GM23338 (cell line): ENCODE measurements at regions not wholly inside any gene's neighbourhood (a gene's known extent, or its start where the extent isn't known, plus 50 kb on each side); places are given as distances from the start of the nearest gene placed in this dataset.

Source experiments
- ATAC-seq: fragments of 200-7000 bp; cut with Tn5 transposase; 3 replicates; pipeline ENCODE4 v1.9.1; 2020
- DNase-seq: peaks from one replicate; pipeline ENCODE4 v3.0.0-alpha.2; 2015; ENCODE audit warnings: low spot score
- H2AFZ ChIP-seq: fragments of 200-600 bp; sonication (generic); 2 replicates; pipeline ENCODE4 v1.8.0; 2016; ENCODE audit warnings: antibody characterized with exemption, mild to moderate bottlenecking, moderate library complexity
- H3F3A ChIP-seq: fragments of 200-600 bp; sonication (generic); replicated peaks from 2 replicates; pipeline ENCODE4 v1.8.0; 2017; ENCODE audit warnings: antibody characterized with exemption, mixed run types, low read depth
- H3K27ac ChIP-seq: fragments of 200-600 bp; sonication (generic); 2 replicates; pipeline ENCODE4 v1.6.1; 2016; ENCODE audit warnings: low read depth
- H3K27me3 ChIP-seq: fragments of 200-600 bp; sonication (generic); 2 replicates; pipeline ENCODE4 v1.8.0; 2016; ENCODE audit warnings: mild to moderate bottlenecking, mixed run types, moderate library complexity; ENCODE audit not compliant: insufficient read depth
- H3K36me3 ChIP-seq: fragments of 200-600 bp; sonication (generic); 2 replicates; pipeline ENCODE4 v1.8.0; 2016; ENCODE audit warnings: mild to moderate bottlenecking; ENCODE audit not compliant: insufficient read depth
- H3K4me1 ChIP-seq: fragments of 200-600 bp; sonication (generic); 2 replicates; pipeline ENCODE4 v1.8.0; 2016; ENCODE audit warnings: mild to moderate bottlenecking, moderate library complexity; ENCODE audit not compliant: insufficient read depth
- H3K4me2 ChIP-seq: fragments of 200-600 bp; sonication (generic); 2 replicates; pipeline ENCODE4 v1.7.1; 2017; ENCODE audit warnings: mixed run types
- H3K4me3 ChIP-seq: fragments of 200-600 bp; sonication (generic); 2 replicates; pipeline ENCODE4 v1.6.1; 2016; ENCODE audit warnings: mixed run types
- H3K79me2 ChIP-seq: fragments of 200-600 bp; sonication (generic); replicated peaks from 2 replicates; pipeline ENCODE4 v1.8.0; 2017; ENCODE audit warnings: mild to moderate bottlenecking; ENCODE audit not compliant: insufficient read depth
- H3K9me2 ChIP-seq: fragments of 200-600 bp; sonication (generic); 2 replicates; pipeline ENCODE4 v1.8.0; 2017; ENCODE audit not compliant: insufficient read depth
- H4K20me1 ChIP-seq: fragments of 200-600 bp; sonication (generic); replicated peaks from 2 replicates; pipeline ENCODE4 v1.8.0; 2017; ENCODE audit warnings: mild to moderate bottlenecking; ENCODE audit not compliant: insufficient read depth
- H3K27ac Mint-ChIP-seq: 2 replicates; pipeline ENCODE4 v1.8.0; 2020; ENCODE audit warnings: inconsistent platforms, mild to moderate bottlenecking, moderate library complexity, mixed read lengths
- H3K27me3 Mint-ChIP-seq: 3 replicates; pipeline ENCODE4 v1.8.0; 2022; ENCODE audit warnings: low read depth, mild to moderate bottlenecking, moderate library complexity, mixed read lengths, inconsistent platforms; ENCODE audit not compliant: insufficient read depth, poor library complexity
- H3K36me3 Mint-ChIP-seq: 3 replicates; pipeline ENCODE4 v1.8.0; 2021; ENCODE audit warnings: low read depth, mild to moderate bottlenecking, inconsistent platforms, moderate library complexity, mixed read lengths
- H3K4me1 Mint-ChIP-seq: 3 replicates; pipeline ENCODE4 v1.8.0; 2020; ENCODE audit warnings: mild to moderate bottlenecking, inconsistent platforms, mixed read lengths
- H3K4me3 Mint-ChIP-seq: 3 replicates; pipeline ENCODE4 v1.8.0; 2021; ENCODE audit warnings: moderate library complexity, mild to moderate bottlenecking, inconsistent platforms, mixed read lengths
- H3K9me3 Mint-ChIP-seq: 3 replicates; pipeline ENCODE4 v1.8.0; 2020; ENCODE audit warnings: moderate library complexity, mild to moderate bottlenecking, inconsistent platforms, mixed read lengths
- EZH2 ChIP-seq: fragments of 200-600 bp; sonication (generic); IDR thresholded peaks from one replicate; pipeline ENCODE4 v1.8.0; 2017; ENCODE audit warnings: antibody characterized with exemption, mild to moderate bottlenecking, low read depth; ENCODE audit not compliant: unreplicated experiment
- EZH2phosphoT487 ChIP-seq: fragments of 200-600 bp; sonication (generic); IDR thresholded peaks from one replicate; pipeline ENCODE4 v1.8.1; 2018; ENCODE audit warnings: antibody characterized with exemption; ENCODE audit not compliant: unreplicated experiment
- JUNB ChIP-seq: IDR thresholded peaks from one replicate; pipeline ENCODE4 v1.6.1; 2016; ENCODE audit warnings: antibody characterized with exemption; ENCODE audit not compliant: unreplicated experiment
- POLR2AphosphoS5 ChIP-seq: IDR thresholded peaks from 2 replicates; pipeline ENCODE4 v1.6.1; 2016; ENCODE audit warnings: antibody characterized with exemption, low read depth
- ZNF331 ChIP-seq: fragments of 250-450 bp; sonication (Bioruptor Pico); IDR thresholded peaks from 2 replicates; pipeline ENCODE4 v1.5.0; 2020; ENCODE audit warnings: low read depth, mild to moderate bottlenecking, moderate library complexity
- TF ChIP-seq, protein P1 (sequence below): IDR thresholded peaks from 2 replicates; pipeline ENCODE4 v1.6.1; 2016; ENCODE audit warnings: antibody characterized with exemption
- TF ChIP-seq, protein P2 (sequence below): fragments of 250-450 bp; sonication (Bioruptor Pico); IDR thresholded peaks from 2 replicates; pipeline ENCODE4 v1.5.0; 2020; ENCODE audit warnings: mild to moderate bottlenecking, moderate library complexity
- TF ChIP-seq, protein P3 (sequence below), 2 experiments: fragments of 200-600 bp in 1 of 2; sonication (generic) in 1 of 2; conservative IDR thresholded peaks; 2 replicates each; pipeline versions ENCODE4 v1.5.1 to v1.6.1; 2016 to 2017; ENCODE audit warnings: antibody characterized with exemption in 2 of 2, low read depth in 2 of 2, mild to moderate bottlenecking in 2 of 2, moderate library complexity in 1 of 2

DNA sequence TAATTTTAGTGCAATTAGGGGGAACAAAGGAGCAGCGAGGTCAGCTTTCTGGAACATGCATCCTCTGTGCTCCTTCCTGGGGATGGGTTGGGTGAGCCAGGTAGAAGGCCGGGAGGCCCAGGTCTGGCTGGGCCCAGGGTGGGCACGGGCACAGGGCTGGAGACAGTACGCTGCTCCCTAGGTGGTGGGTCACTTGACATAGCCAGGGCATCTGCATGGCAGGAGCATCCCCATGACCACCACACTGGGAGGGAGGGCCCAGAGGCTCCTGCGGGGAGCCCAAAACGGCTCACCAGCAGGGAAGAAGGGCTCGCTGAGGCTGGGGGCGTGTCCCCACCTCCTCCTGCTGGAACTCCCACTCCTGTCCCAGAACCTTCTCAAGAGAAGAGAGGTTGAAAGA lies 216.8 kb downstream of the NXNL2 start:
- Histone ChIP-seq H3K4me1 (peaks cover 14% of the 10 kb centered on the region), H3K27ac (no peak overlapping the region), H3K36me3 (no peaks in the 10 kb centered on the region), H3K4me2 (no peak overlapping the region), H4K20me1 (no peaks in the 10 kb centered on the region), H2AFZ (no peak overlapping the region), H3K9me2 (0 out of 2 replicates have a peak, but pooled peaks cover 9% of the 10 kb centered on the region), H3F3A (no peaks in the 10 kb centered on the region), H3K4me3 (no peak overlapping the region), H3K79me2 (no peaks in the 10 kb centered on the region), H3K27me3 (no peaks in the 10 kb centered on the region)
- Mint-ChIP-seq H3K36me3 (no peaks in the 10 kb centered on the region), H3K27me3 (peaks cover 3% of the 10 kb centered on the region), H3K9me3 (peaks cover 13% of the 10 kb centered on the region; the same call in 2 of the 3 replicates), H3K4me3 (no peak overlapping the region), H3K4me1 (peaks cover 21% of the 10 kb centered on the region), H3K27ac (no peak overlapping the region)
- DNase-seq: no peak
- TF ChIP-seq, protein P1, sequence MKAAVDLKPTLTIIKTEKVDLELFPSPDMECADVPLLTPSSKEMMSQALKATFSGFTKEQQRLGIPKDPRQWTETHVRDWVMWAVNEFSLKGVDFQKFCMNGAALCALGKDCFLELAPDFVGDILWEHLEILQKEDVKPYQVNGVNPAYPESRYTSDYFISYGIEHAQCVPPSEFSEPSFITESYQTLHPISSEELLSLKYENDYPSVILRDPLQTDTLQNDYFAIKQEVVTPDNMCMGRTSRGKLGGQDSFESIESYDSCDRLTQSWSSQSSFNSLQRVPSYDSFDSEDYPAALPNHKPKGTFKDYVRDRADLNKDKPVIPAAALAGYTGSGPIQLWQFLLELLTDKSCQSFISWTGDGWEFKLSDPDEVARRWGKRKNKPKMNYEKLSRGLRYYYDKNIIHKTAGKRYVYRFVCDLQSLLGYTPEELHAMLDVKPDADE: no peak
- ATAC-seq: no peak

DNA sequence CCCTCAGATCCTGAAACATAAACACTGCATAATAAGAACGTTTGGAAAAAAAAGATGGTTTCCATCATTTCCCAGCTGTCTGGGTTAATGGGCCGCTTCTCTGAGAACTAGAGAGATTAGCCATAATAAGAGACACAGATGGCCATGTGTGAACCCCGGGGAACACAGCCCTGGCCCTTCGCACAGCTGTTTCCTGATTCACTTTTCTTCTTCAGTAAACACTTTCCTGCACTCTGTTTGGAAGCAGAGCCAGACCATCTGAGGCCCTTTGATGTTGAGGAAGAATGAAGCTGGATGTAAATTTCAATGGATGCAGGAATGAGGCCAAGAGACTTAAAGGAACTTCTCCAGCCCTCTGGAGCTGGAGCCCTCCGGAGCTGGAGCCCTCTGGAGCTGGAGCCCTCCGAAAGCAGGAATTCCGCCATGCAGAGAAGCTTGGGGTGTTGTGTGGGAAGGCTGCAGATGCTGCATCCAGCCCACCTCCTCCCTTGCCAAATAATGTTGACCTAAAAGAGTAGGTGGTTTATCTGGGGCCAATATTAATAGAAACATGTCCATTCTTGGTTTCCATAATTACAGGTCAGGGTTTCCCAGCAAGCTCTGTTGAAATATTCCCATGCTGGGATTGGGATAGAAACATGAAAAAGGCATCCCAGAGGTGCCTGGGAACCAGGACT lies 218.9 kb downstream of the NXNL2 start:
- ATAC-seq: no peak
- no peak for TF ChIP-seq EZH2
- TF ChIP-seq, protein P2, sequence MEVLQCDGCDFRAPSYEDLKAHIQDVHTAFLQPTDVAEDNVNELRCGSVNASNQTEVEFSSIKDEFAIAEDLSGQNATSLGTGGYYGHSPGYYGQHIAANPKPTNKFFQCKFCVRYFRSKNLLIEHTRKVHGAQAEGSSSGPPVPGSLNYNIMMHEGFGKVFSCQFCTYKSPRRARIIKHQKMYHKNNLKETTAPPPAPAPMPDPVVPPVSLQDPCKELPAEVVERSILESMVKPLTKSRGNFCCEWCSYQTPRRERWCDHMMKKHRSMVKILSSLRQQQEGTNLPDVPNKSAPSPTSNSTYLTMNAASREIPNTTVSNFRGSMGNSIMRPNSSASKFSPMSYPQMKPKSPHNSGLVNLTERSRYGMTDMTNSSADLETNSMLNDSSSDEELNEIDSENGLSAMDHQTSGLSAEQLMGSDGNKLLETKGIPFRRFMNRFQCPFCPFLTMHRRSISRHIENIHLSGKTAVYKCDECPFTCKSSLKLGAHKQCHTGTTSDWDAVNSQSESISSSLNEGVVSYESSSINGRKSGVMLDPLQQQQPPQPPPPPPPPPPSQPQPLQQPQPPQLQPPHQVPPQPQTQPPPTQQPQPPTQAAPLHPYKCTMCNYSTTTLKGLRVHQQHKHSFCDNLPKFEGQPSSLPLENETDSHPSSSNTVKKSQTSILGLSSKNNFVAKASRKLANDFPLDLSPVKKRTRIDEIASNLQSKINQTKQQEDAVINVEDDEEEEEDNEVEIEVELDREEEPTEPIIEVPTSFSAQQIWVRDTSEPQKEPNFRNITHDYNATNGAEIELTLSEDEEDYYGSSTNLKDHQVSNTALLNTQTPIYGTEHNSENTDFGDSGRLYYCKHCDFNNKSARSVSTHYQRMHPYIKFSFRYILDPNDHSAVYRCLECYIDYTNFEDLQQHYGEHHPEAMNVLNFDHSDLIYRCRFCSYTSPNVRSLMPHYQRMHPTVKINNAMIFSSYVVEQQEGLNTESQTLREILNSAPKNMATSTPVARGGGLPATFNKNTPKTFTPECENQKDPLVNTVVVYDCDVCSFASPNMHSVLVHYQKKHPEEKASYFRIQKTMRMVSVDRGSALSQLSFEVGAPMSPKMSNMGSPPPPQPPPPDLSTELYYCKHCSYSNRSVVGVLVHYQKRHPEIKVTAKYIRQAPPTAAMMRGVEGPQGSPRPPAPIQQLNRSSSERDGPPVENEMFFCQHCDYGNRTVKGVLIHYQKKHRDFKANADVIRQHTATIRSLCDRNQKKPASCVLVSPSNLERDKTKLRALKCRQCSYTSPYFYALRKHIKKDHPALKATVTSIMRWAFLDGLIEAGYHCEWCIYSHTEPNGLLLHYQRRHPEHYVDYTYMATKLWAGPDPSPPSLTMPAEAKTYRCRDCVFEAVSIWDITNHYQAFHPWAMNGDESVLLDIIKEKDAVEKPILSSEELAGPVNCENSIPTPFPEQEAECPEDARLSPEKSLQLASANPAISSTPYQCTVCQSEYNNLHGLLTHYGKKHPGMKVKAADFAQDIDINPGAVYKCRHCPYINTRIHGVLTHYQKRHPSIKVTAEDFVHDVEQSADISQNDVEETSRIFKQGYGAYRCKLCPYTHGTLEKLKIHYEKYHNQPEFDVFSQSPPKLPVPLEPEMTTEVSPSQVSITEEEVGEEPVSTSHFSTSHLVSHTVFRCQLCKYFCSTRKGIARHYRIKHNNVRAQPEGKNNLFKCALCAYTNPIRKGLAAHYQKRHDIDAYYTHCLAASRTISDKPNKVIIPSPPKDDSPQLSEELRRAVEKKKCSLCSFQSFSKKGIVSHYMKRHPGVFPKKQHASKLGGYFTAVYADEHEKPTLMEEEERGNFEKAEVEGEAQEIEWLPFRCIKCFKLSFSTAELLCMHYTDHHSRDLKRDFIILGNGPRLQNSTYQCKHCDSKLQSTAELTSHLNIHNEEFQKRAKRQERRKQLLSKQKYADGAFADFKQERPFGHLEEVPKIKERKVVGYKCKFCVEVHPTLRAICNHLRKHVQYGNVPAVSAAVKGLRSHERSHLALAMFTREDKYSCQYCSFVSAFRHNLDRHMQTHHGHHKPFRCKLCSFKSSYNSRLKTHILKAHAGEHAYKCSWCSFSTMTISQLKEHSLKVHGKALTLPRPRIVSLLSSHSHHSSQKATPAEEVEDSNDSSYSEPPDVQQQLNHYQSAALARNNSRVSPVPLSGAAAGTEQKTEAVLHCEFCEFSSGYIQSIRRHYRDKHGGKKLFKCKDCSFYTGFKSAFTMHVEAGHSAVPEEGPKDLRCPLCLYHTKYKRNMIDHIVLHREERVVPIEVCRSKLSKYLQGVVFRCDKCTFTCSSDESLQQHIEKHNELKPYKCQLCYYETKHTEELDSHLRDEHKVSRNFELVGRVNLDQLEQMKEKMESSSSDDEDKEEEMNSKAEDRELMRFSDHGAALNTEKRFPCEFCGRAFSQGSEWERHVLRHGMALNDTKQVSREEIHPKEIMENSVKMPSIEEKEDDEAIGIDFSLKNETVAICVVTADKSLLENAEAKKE (CRISPR knock-in tag): no peak
- TF ChIP-seq, protein P3, sequence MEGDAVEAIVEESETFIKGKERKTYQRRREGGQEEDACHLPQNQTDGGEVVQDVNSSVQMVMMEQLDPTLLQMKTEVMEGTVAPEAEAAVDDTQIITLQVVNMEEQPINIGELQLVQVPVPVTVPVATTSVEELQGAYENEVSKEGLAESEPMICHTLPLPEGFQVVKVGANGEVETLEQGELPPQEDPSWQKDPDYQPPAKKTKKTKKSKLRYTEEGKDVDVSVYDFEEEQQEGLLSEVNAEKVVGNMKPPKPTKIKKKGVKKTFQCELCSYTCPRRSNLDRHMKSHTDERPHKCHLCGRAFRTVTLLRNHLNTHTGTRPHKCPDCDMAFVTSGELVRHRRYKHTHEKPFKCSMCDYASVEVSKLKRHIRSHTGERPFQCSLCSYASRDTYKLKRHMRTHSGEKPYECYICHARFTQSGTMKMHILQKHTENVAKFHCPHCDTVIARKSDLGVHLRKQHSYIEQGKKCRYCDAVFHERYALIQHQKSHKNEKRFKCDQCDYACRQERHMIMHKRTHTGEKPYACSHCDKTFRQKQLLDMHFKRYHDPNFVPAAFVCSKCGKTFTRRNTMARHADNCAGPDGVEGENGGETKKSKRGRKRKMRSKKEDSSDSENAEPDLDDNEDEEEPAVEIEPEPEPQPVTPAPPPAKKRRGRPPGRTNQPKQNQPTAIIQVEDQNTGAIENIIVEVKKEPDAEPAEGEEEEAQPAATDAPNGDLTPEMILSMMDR (conservative IDR thresholded peaks at IDR 0.05; ENCODE audit: low read depth in 2 of 2): no peak
- TF ChIP-seq, protein P1: no peak
- TF ChIP-seq POLR2AphosphoS5: no peak
- TF ChIP-seq JUNB: no peak
- TF ChIP-seq ZNF331 (CRISPR knock-in tag): no peak
- no peak for TF ChIP-seq EZH2phosphoT487

More for the DNA sequence above, 218.9 kb downstream of the NXNL2 start:
- no peak overlapping the region for H2AFZ ChIP-seq
- no peaks in the 10 kb centered on the region for H3K27me3 ChIP-seq
- peaks cover 1% of the 10 kb centered on the region for H3K27me3 Mint-ChIP-seq
- H3K4me2 ChIP-seq: no peak overlapping the region
- no peak overlapping the region for H3K27ac ChIP-seq
- H3K9me3 Mint-ChIP-seq: peaks cover 13% of the 10 kb centered on the region; the same call in 2 of the 3 replicates
- H3F3A ChIP-seq: no peaks in the 10 kb centered on the region
- H3K4me3 ChIP-seq: no peak overlapping the region
- no peaks in the 10 kb centered on the region for H3K4me1 ChIP-seq
- no peaks in the 10 kb centered on the region for H4K20me1 ChIP-seq
- no peak for DNase-seq
- H3K4me3 Mint-ChIP-seq: no peak overlapping the region
- peaks cover 4% of the 10 kb centered on the region; the same call in 1 of the 3 replicates for H3K4me1 Mint-ChIP-seq
- no peaks in the 10 kb centered on the region for H3K36me3 Mint-ChIP-seq
- H3K79me2 ChIP-seq: no peaks in the 10 kb centered on the region
- H3K36me3 ChIP-seq: no peaks in the 10 kb centered on the region
- 0 out of 2 replicates have a peak, but pooled peaks cover 9% of the 10 kb centered on the region for H3K9me2 ChIP-seq
- H3K27ac Mint-ChIP-seq: no peak overlapping the region
